ENCODE measurements at regions not wholly inside any gene's neighbourhood (a gene's known extent, or its start where the extent isn't known, plus 50 kb on each side); places are given as distances from the start of the nearest gene placed in this dataset.
A peak's percentile ranks its signal among the peaks of the same experiment; 100 is the strongest.

DNA sequence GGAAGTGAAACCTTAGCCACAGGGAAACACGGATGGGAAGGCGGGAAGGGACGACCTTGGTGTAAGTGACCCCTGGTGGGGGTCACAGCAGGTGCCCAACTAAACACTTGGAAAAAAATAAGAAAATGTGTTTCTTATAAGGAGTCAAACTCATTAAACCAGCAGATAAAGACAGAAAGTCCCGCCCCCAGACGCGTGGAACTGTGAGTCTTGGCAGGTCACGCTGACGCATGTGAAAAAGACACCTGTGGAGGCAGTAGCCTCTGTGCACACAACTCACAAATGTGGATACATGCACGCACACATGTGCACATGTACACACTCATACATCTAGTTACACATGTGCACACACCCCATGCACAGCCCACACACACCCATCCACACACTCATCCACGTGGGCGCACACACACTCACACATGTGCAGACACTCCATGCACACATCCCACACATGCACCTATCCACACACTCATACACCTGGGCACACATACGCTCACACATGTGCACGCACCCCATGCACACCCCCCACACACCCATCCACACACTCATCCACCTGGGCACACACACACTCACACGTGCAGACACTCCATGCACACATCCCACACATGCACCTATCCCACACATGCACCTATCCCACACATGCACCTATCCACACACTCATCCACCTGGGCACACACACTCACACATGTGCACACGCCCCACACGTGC, 432.4 kb downstream of the SOX9 start:
- Histone ChIP-seq H3K4me3 (replicated peaks in 1 of 3) (no peak overlapping the region), H3K4me1 (peaks cover 0 to 13% of the 10 kb centered on the region in 2 donors), H3K36me3 (no peaks in the 10 kb centered on the region), H3K27me3 (no peaks in the 10 kb centered on the region), H3K27ac (no peak overlapping the region), H3K9me3 (no peaks in the 10 kb centered on the region)
- no peak for DNase-seq
- WGBS, 2 donors, result 91% methylated on average over 16 of the region's 16 CpGs
- intact Hi-C loops (cut with DNase I), result no loop called here
- TF ChIP-seq CTCF (IDR thresholded peaks at IDR 0.05), result no peak
- no peak for TF ChIP-seq POLR2A (IDR thresholded peaks at IDR 0.05)

- no peaks in the 10 kb centered on the region for H3K9me3 ChIP-seq
- H3K4me1 ChIP-seq, result peaks cover 0 to 23% of the 10 kb centered on the region in 2 donors
- TF ChIP-seq POLR2A (IDR thresholded peaks at IDR 0.05) (no peak), CTCF (IDR thresholded peaks at IDR 0.05) (no peak)
- intact Hi-C loops (cut with DNase I), result no loop called here
- DNase-seq, result no peak
- WGBS, 2 donors, result 53 to 54% methylated on average over 5 of the region's 5 CpGs
- H3K27me3 ChIP-seq, result no peaks in the 10 kb centered on the region
- no peak overlapping the region for H3K27ac ChIP-seq
- H3K4me3 ChIP-seq (replicated peaks in 1 of 3), result no peak overlapping the region
- no peaks in the 10 kb centered on the region for H3K36me3 ChIP-seq
Measured at GRCh38 chr17:72554508-72554907, 433.7 kb downstream of the SOX9 start.

DNA sequence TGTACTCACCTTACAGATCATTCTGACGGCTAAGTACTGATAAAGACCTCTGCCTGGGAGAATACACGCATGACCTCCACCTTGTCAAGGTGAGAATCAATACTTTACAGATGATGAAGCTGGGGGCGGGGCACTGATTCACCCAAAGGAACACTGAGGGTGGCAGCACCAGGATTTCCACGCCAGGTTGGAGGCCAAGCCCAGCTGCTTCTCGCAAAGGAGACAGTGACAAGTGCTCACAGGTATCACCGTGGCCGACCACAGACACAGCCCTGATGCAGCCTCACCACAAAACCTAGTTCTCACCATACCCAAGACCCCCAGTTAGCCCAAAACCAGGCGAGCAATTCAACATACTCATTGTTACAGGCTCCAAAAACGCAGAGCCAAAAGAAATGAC, 434.2 kb downstream of the SOX9 start:
- 63 to 85% methylated on average over 4 to 7 of the region's 9 CpGs for WGBS, 2 donors
- Histone ChIP-seq H3K27ac (no peak overlapping the region), H3K4me1 (peaks cover 0 to 23% of the 10 kb centered on the region in 2 donors), H3K36me3 (no peaks in the 10 kb centered on the region), H3K27me3 (no peaks in the 10 kb centered on the region), H3K4me3 (replicated peaks in 1 of 3) (no peak overlapping the region), H3K9me3 (no peaks in the 10 kb centered on the region)
- intact Hi-C loops (cut with DNase I), result no loop called here
- TF ChIP-seq CTCF (IDR thresholded peaks at IDR 0.05), result no peak
- DNase-seq, result no peak

GRCh38 chr17:72556944-72557826, 436.4 kb downstream of the SOX9 start:
- H3K4me3 ChIP-seq (replicated peaks in 1 of 3), result no peak overlapping the region
- no peak overlapping the region for H3K27ac ChIP-seq
- DNase-seq, result peak; percentile 65 to 69
- H3K36me3 ChIP-seq, result no peaks in the 10 kb centered on the region
- 46 to 52% methylated on average over 18 to 19 of the region's 24 CpGs for WGBS, 2 donors
- no peaks in the 10 kb centered on the region for H3K9me3 ChIP-seq
- H3K4me1 ChIP-seq, result peaks cover 0 to 23% of the 10 kb centered on the region in 2 donors
- intact Hi-C loops (cut with DNase I), result no loop called here
- TF ChIP-seq POLR2A (IDR thresholded peaks at IDR 0.05), result no peak
- peak; percentile 54 to 87 (median 70) for TF ChIP-seq CTCF (IDR thresholded peaks at IDR 0.05)
- H3K27me3 ChIP-seq, result no peaks in the 10 kb centered on the region

DNA sequence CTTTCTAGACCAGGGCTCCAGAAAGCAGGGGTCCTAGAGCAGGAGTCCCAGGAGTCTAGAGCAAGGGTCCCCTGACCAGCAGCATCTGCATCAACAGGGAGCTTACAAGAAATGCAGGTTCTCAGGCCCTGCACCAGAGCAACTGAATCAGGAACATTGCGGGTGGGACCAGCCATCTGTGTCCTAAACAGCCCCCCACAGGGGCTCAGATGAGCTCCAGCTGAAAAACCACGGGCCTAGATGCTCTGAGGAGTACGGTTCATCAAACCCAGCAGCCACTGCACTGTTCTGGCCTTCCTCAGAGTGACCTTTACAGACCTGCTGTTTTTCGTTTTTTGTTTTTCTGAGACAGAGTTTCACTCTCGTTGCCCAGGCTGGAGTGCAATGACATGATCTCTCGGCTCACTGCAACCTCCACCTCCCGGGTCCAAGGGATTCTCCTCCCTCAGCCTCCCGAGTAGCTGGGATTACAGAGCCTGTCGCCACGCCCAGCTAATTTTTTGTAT, 438.2 kb downstream of the SOX9 start:
- H3K27ac ChIP-seq, result peak overlapping the region in 1 of 3 donors; percentile 2
- DNase-seq, result no peak
- TF ChIP-seq CTCF (IDR thresholded peaks at IDR 0.05) (no peak), POLR2A (IDR thresholded peaks at IDR 0.05) (no peak)
- H3K9me3 ChIP-seq, result no peaks in the 10 kb centered on the region
- H3K4me1 ChIP-seq, result peaks cover 0 to 23% of the 10 kb centered on the region in 2 donors
- intact Hi-C loops (cut with DNase I), result no loop called here
- H3K4me3 ChIP-seq (replicated peaks in 1 of 3), result no peak overlapping the region
- no peaks in the 10 kb centered on the region for H3K27me3 ChIP-seq
- 87 to 88% methylated on average over 10 of the region's 10 CpGs for WGBS, 2 donors
- H3K36me3 ChIP-seq, result no peaks in the 10 kb centered on the region

Data from thyroid gland (tissue), 4 donors.